GM23248 (cell line): ENCODE measurements at regions not wholly inside any gene's neighbourhood (a gene's known extent, or its start where the extent isn't known, plus 50 kb on each side); places are given as distances from the start of the nearest gene placed in this dataset.

Experiments
- DNase-seq: peaks from one replicate; pipeline ENCODE4 v3.0.0-alpha.2; 2015
- H2AFZ ChIP-seq: fragments of 200-600 bp; sonication (generic); 2 replicates; pipeline ENCODE4 v1.6.1; 2016; ENCODE audit warnings: antibody characterized with exemption
- H3F3A ChIP-seq: fragments of 200-600 bp; sonication (generic); 2 replicates; pipeline ENCODE4 v1.6.1; 2016; ENCODE audit warnings: mild to moderate bottlenecking, antibody characterized with exemption, mixed run types; ENCODE audit not compliant: insufficient read depth
- H3K27ac ChIP-seq: fragments of 200-600 bp; sonication (generic); 2 replicates; pipeline ENCODE4 v1.5.1; 2016; ENCODE audit warnings: mild to moderate bottlenecking
- H3K27me3 ChIP-seq: fragments of 200-600 bp; sonication (generic); replicated peaks from 2 replicates; pipeline ENCODE4 v1.6.1; 2016; ENCODE audit warnings: mild to moderate bottlenecking; ENCODE audit not compliant: insufficient read depth
- H3K36me3 ChIP-seq: fragments of 200-600 bp; sonication (generic); 2 replicates; pipeline ENCODE4 v1.6.1; 2016; ENCODE audit warnings: low read depth, mild to moderate bottlenecking
- H3K4me1 ChIP-seq: fragments of 200-600 bp; sonication (generic); 2 replicates; pipeline ENCODE4 v1.6.1; 2016; ENCODE audit warnings: mild to moderate bottlenecking; ENCODE audit not compliant: insufficient read depth
- H3K4me2 ChIP-seq: fragments of 200-600 bp; sonication (generic); one replicate; pipeline ENCODE4 v1.6.1; 2016; ENCODE audit warnings: mild to moderate bottlenecking; ENCODE audit not compliant: unreplicated experiment
- H3K4me3 ChIP-seq: fragments of 200-600 bp; sonication (generic); 2 replicates; pipeline ENCODE4 v1.5.1; 2016; ENCODE audit warnings: mild to moderate bottlenecking
- H3K79me2 ChIP-seq: fragments of 200-600 bp; sonication (generic); 2 replicates; pipeline ENCODE4 v1.6.1; 2016; ENCODE audit warnings: mild to moderate bottlenecking; ENCODE audit not compliant: insufficient read depth
- H3K9ac ChIP-seq: fragments of 200-600 bp; sonication (generic); 2 replicates; pipeline ENCODE4 v1.6.1; 2016; ENCODE audit warnings: mild to moderate bottlenecking
- H3K9me2 ChIP-seq: fragments of 200-600 bp; sonication (generic); 2 replicates; pipeline ENCODE4 v1.6.1; 2016; ENCODE audit warnings: mixed run types, mild to moderate bottlenecking, moderate library complexity; ENCODE audit not compliant: insufficient read depth
- H3K9me3 ChIP-seq: fragments of 200-600 bp; sonication (generic); one replicate; pipeline ENCODE4 v1.6.1; 2017; ENCODE audit warnings: low read depth
- H4K20me1 ChIP-seq: fragments of 200-600 bp; sonication (generic); 2 replicates; pipeline ENCODE4 v1.6.0; 2016; ENCODE audit not compliant: insufficient read depth
- EZH2 ChIP-seq: fragments of 200-600 bp; sonication (generic); IDR thresholded peaks from 2 replicates; pipeline ENCODE4 v1.6.1; 2018; ENCODE audit warnings: antibody characterized with exemption, mild to moderate bottlenecking; ENCODE audit not compliant: insufficient read depth, poor library complexity, severe bottlenecking
- EZH2phosphoT487 ChIP-seq: fragments of 200-600 bp; sonication (generic); IDR thresholded peaks from 2 replicates; pipeline ENCODE4 v1.6.1; 2018; ENCODE audit warnings: antibody characterized with exemption, moderate library complexity, mild to moderate bottlenecking, low read depth; ENCODE audit not compliant: insufficient read depth
- WGBS, 2 experiments: methylation state at CpG; one replicate each; pipeline ENCODE4 v1.1.6; 2015 to 2017; ENCODE audit warnings: low lambda C conversion rate in 2 of 2, low coverage in 1 of 2; ENCODE audit errors: missing lambda C conversion rate in 2 of 2; 5-methylcytosine and 5-hydroxymethylcytosine counted together
- in situ Hi-C: fragments of 300-500 bp; cut with MboI; formaldehyde crosslinking; loops from 2 replicates; pipeline ENCODE4 v1.15.0; 2020

GRCh38 chr13:57326532-57326931, 159.5 kb downstream of the PRR20E start:
- H3K4me1 ChIP-seq: no peaks in the 10 kb centered on the region
- no peak overlapping the region for H3K4me3 ChIP-seq
- H3K4me2 ChIP-seq: no peak overlapping the region
- H3K9me2 ChIP-seq: no peaks in the 10 kb centered on the region
- 19 to 27% methylated on average over 1 of the region's 1 CpG for WGBS, 2 experiments
- no peaks in the 10 kb centered on the region for H3K9me3 ChIP-seq
- no peak for TF ChIP-seq EZH2
- TF ChIP-seq EZH2phosphoT487: no peak
- no peak overlapping the region for H3K9ac ChIP-seq
- H3K79me2 ChIP-seq: no peaks in the 10 kb centered on the region
- H3K36me3 ChIP-seq: no peaks in the 10 kb centered on the region
- no peaks in the 10 kb centered on the region for H4K20me1 ChIP-seq
- H2AFZ ChIP-seq: no peak overlapping the region
- H3F3A ChIP-seq: no peaks in the 10 kb centered on the region
- H3K27me3 ChIP-seq: no peaks in the 10 kb centered on the region
- in situ Hi-C loops: no loop called here
- H3K27ac ChIP-seq: no peak overlapping the region
- DNase-seq: no peak

GRCh38 chr13:57340878-57341277, 173.9 kb downstream of the PRR20E start:
- H3K27ac ChIP-seq: no peak overlapping the region
- 46 to 48% methylated on average over 2 of the region's 2 CpGs for WGBS, 2 experiments
- no peak overlapping the region for H3K9ac ChIP-seq
- H4K20me1 ChIP-seq: no peaks in the 10 kb centered on the region
- H3K4me2 ChIP-seq: no peak overlapping the region
- in situ Hi-C loops: no loop called here
- H3K4me1 ChIP-seq: no peaks in the 10 kb centered on the region
- H2AFZ ChIP-seq: no peak overlapping the region
- TF ChIP-seq EZH2phosphoT487 (no peak), EZH2 (no peak)
- H3K36me3 ChIP-seq: no peaks in the 10 kb centered on the region
- H3K4me3 ChIP-seq: no peak overlapping the region
- H3K9me3 ChIP-seq: no peaks in the 10 kb centered on the region
- no peaks in the 10 kb centered on the region for H3K9me2 ChIP-seq
- no peaks in the 10 kb centered on the region for H3F3A ChIP-seq
- no peak for DNase-seq
- no peaks in the 10 kb centered on the region for H3K27me3 ChIP-seq
- no peaks in the 10 kb centered on the region for H3K79me2 ChIP-seq

- Histone ChIP-seq H3K27ac (no peak overlapping the region), H3K9me2 (no peaks in the 10 kb centered on the region), H3F3A (no peaks in the 10 kb centered on the region), H3K4me2 (no peak overlapping the region), H3K9ac (no peak overlapping the region), H3K79me2 (no peaks in the 10 kb centered on the region), H2AFZ (no peak overlapping the region), H3K27me3 (no peaks in the 10 kb centered on the region), H4K20me1 (no peaks in the 10 kb centered on the region), H3K4me1 (no peaks in the 10 kb centered on the region), H3K36me3 (no peaks in the 10 kb centered on the region), H3K4me3 (no peak overlapping the region), H3K9me3 (no peaks in the 10 kb centered on the region)
- 0% methylated on average over 1 of the region's 1 CpG for WGBS, 2 experiments
- in situ Hi-C loops: no loop called here
- no peak for DNase-seq
- TF ChIP-seq EZH2phosphoT487 (no peak), EZH2 (no peak)
Measured at GRCh38 chr13:57345526-57345925, 178.5 kb downstream of the PRR20E start.

GRCh38 chr13:57346786-57347185, 179.8 kb downstream of the PRR20E start:
- Histone ChIP-seq H3K79me2 (no peaks in the 10 kb centered on the region), H4K20me1 (no peaks in the 10 kb centered on the region), H3K9me2 (no peaks in the 10 kb centered on the region), H3K36me3 (no peaks in the 10 kb centered on the region), H3K4me1 (no peaks in the 10 kb centered on the region), H3K9me3 (no peaks in the 10 kb centered on the region), H3K4me3 (no peak overlapping the region), H3K9ac (no peak overlapping the region), H3F3A (no peaks in the 10 kb centered on the region), H3K4me2 (no peak overlapping the region), H3K27me3 (no peaks in the 10 kb centered on the region), H3K27ac (no peak overlapping the region), H2AFZ (no peak overlapping the region)
- TF ChIP-seq EZH2 (no peak), EZH2phosphoT487 (no peak)
- DNase-seq: no peak
- WGBS, 2 experiments: 21 to 28% methylated on average over 2 of the region's 2 CpGs
- in situ Hi-C loops: no loop called here

GRCh38 chr13:57352114-57352513, 185.1 kb downstream of the PRR20E start:
- no peaks in the 10 kb centered on the region for H3K36me3 ChIP-seq
- in situ Hi-C loops: no loop called here
- no peak for DNase-seq
- H3K27me3 ChIP-seq: no peaks in the 10 kb centered on the region
- H4K20me1 ChIP-seq: no peaks in the 10 kb centered on the region
- H3K9me3 ChIP-seq: no peaks in the 10 kb centered on the region
- H3K4me3 ChIP-seq: no peak overlapping the region
- H3F3A ChIP-seq: no peaks in the 10 kb centered on the region
- H3K4me2 ChIP-seq: no peak overlapping the region
- H3K9me2 ChIP-seq: no peaks in the 10 kb centered on the region
- TF ChIP-seq EZH2: no peak
- TF ChIP-seq EZH2phosphoT487: no peak
- no peak overlapping the region for H3K9ac ChIP-seq
- H2AFZ ChIP-seq: no peak overlapping the region
- no peaks in the 10 kb centered on the region for H3K79me2 ChIP-seq
- no peak overlapping the region for H3K27ac ChIP-seq
- H3K4me1 ChIP-seq: no peaks in the 10 kb centered on the region
- WGBS, 2 experiments: 9 to 35% methylated on average over 1 of the region's 1 CpG
